HFF-Myc (cell line): ENCODE measurements at regions not wholly inside any gene's neighbourhood (a gene's known extent, or its start where the extent isn't known, plus 50 kb on each side); places are given as distances from the start of the nearest gene placed in this dataset.
"Not testable (repeated sequence)": the region's sequence is repeated elsewhere in the genome, so short reads cannot be mapped to it uniquely, and the experiment has no call there.

Source experiments
- DNase-seq: peaks from one replicate; pipeline ENCODE4 v3.0.0-alpha.2; 2011; ENCODE audit warnings: low read depth; ENCODE audit errors: extremely low read depth
- H3K4me3 ChIP-seq: replicated peaks from 2 replicates; pipeline ENCODE4 v1.5.1; 2011; ENCODE audit warnings: low read depth, mild to moderate bottlenecking, control low read depth, low read length
- CTCF ChIP-seq: IDR thresholded peaks from 2 replicates; pipeline ENCODE4 v1.5.1; 2012; ENCODE audit warnings: mild to moderate bottlenecking, low read depth, low read length, control low read depth; ENCODE audit errors: missing control alignments

DNA sequence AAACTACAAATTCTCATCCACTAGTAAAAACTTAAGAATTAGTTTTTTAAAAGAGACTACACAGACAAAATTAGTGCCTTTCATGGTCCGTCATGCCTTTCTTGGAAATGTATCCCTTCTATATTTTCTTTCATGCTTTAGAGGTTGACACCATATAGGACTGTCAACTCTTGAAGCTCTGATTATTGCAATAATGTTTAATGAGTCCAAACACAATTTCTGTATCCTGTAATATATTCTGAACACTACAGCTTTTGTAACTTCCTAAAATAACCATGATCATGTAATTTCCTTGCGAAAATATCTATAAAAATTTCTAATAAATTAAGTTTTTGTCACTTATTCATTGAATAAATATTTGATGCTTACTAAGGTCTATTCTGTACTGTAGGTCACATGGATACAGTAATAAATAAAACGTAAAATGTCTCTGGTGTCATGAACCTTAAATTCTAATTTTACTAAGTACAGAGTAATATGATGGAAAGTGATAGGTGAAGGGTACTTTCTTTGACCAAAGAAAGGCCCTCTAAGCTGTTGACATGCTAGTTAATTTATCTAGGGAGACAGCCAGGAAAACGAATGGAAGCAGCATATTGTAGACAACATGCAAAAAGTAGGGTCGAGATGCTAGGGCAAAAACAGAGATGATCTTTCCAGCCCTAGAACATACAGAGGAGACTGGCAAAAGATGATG is 687.3 kb upstream of the PCDH9 start:
- no peak for DNase-seq
- no peak overlapping the region for H3K4me3 ChIP-seq
- no peak for TF ChIP-seq CTCF

- no peak for DNase-seq
- no peak overlapping the region for H3K4me3 ChIP-seq
- TF ChIP-seq CTCF = no peak
These were observed 686.5 kb upstream of the PCDH9 start for GRCh38 chr13:67916650-67917049.

GRCh38 chr13:67914535-67914934 is 684.4 kb upstream of the PCDH9 start:
- no peak for DNase-seq
- H3K4me3 ChIP-seq = no peak overlapping the region
- TF ChIP-seq CTCF = no peak

GRCh38 chr13:67902960-67903359 is 672.8 kb upstream of the PCDH9 start:
- not testable (repeated sequence) for H3K4me3 ChIP-seq, DNase-seq

- DNase-seq = no peak
- H3K4me3 ChIP-seq = no peak overlapping the region
- TF ChIP-seq CTCF = no peak
These were observed 650.8 kb upstream of the PCDH9 start for GRCh38 chr13:67880916-67881315.

DNA sequence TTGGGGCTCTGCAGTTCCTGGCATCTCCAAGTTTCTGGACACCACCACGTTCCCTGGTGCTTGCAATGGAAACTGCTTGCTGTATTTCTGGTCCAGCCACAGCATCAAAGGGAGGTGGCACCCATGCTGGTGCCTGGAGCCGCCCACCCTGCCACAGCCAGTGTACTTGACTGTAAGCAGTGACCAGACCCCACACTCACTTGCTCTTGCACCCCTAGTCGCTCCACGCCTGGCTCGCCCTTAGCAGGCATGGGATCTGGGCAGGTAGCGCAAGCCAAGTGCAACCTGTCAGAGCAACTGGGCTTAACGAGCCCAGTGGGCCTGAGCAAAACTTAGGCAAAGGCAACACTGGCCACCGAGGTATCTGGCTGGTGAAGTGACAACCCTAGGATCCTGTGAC is 648.2 kb upstream of the PCDH9 start:
- no peak for TF ChIP-seq CTCF
- H3K4me3 ChIP-seq = no peak overlapping the region
- no peak for DNase-seq

GRCh38 chr13:67877031-67877430 is 646.9 kb upstream of the PCDH9 start:
- DNase-seq = no peak
- no peak for TF ChIP-seq CTCF

More at GRCh38 chr13:67877031-67877430, 646.9 kb upstream of the PCDH9 start:
- no peak overlapping the region for H3K4me3 ChIP-seq
